ENCODE measurements at regions not wholly inside any gene's neighbourhood (a gene's known extent, or its start where the extent isn't known, plus 50 kb on each side); places are given as distances from the start of the nearest gene placed in this dataset.

GRCh38 chr9:13548535-13548934 is 269.0 kb upstream of the MPDZ start:
- TF ChIP-seq NR2F2 (IDR thresholded peaks at IDR 0.05) (no peak), MAX (IDR thresholded peaks at IDR 0.05) (no peak), EGR1 (IDR thresholded peaks at IDR 0.05; ENCODE audit: low read depth in 2 of 2) (no peak), CTCF (IDR thresholded peaks at IDR 0.05; ENCODE audit: low read depth, low read length, missing input control) (no peak), SP1 (IDR thresholded peaks at IDR 0.05) (no peak), TAF1 (conservative IDR thresholded peaks at IDR 0.05) (no peak), ATF3 (IDR thresholded peaks at IDR 0.05) (no peak), FOXA2 (IDR thresholded peaks at IDR 0.05) (no peak), JUND (IDR thresholded peaks at IDR 0.05) (no peak), FOXA1 (IDR thresholded peaks at IDR 0.05) (no peak), REST (IDR thresholded peaks at IDR 0.05) (no peak), ZBTB33 (IDR thresholded peaks at IDR 0.05) (no peak), RXRA (IDR thresholded peaks at IDR 0.05) (no peak), RAD21 (IDR thresholded peaks at IDR 0.05) (no peak), HNF4G (IDR thresholded peaks at IDR 0.05) (no peak), YY1 (IDR thresholded peaks at IDR 0.05) (no peak), HNF4A (conservative IDR thresholded peaks at IDR 0.05) (no peak)
- no peaks in the 10 kb centered on the region for H3K4me1 ChIP-seq (ENCODE audit: control insufficient read depth in 4 of 4, insufficient read depth in 4 of 4, low read length in 3 of 4)
- no peak for DNase-seq (ENCODE audit: low spot score)
- no peaks in the 10 kb centered on the region for H3K9me3 ChIP-seq (ENCODE audit: control insufficient read depth in 4 of 4, low read length in 3 of 4)
- no peak overlapping the region for H3K4me3 ChIP-seq (ENCODE audit: low read depth in 1 of 3, low read length in 3 of 3)
- no peak overlapping the region for H3K9ac ChIP-seq (ENCODE audit: low read depth in 1 of 2, low read length in 2 of 2)
- H3K36me3 ChIP-seq (ENCODE audit: control insufficient read depth in 4 of 4, insufficient read depth in 3 of 4, low read depth in 1 of 4, low read length in 3 of 4) = no peaks in the 10 kb centered on the region
- 75% methylated on average over 1 of the region's 1 CpG for WGBS
- H3K27me3 ChIP-seq (ENCODE audit: control insufficient read depth in 4 of 4, insufficient read depth in 4 of 4, low read length in 3 of 4) = no peaks in the 10 kb centered on the region
- H3K27ac ChIP-seq (ENCODE audit: low read depth in 1 of 2, low read length in 2 of 2) = no peak overlapping the region

- Histone ChIP-seq H3K9ac (ENCODE audit: low read depth in 1 of 2, low read length in 2 of 2) (no peak overlapping the region), H3K36me3 (ENCODE audit: control insufficient read depth in 4 of 4, insufficient read depth in 3 of 4, low read depth in 1 of 4, low read length in 3 of 4) (no peaks in the 10 kb centered on the region), H3K27me3 (ENCODE audit: control insufficient read depth in 4 of 4, insufficient read depth in 4 of 4, low read length in 3 of 4) (no peaks in the 10 kb centered on the region), H3K27ac (ENCODE audit: low read depth in 1 of 2, low read length in 2 of 2) (no peak overlapping the region), H3K4me1 (ENCODE audit: control insufficient read depth in 4 of 4, insufficient read depth in 4 of 4, low read length in 3 of 4) (no peaks in the 10 kb centered on the region), H3K4me3 (ENCODE audit: low read depth in 1 of 3, low read length in 3 of 3) (no peak overlapping the region), H3K9me3 (ENCODE audit: control insufficient read depth in 4 of 4, low read length in 3 of 4) (no peaks in the 10 kb centered on the region)
- WGBS = 44% methylated on average over 5 of the region's 5 CpGs
- DNase-seq (ENCODE audit: low spot score) = no peak
- TF ChIP-seq YY1 (IDR thresholded peaks at IDR 0.05) (no peak), REST (IDR thresholded peaks at IDR 0.05) (no peak), ZBTB33 (IDR thresholded peaks at IDR 0.05) (no peak), ATF3 (IDR thresholded peaks at IDR 0.05) (no peak), MAX (IDR thresholded peaks at IDR 0.05) (no peak), HNF4G (IDR thresholded peaks at IDR 0.05) (no peak)
Observed at GRCh38 chr9:13535141-13535540, 255.6 kb upstream of the MPDZ start.
